PC-9 (cell line): ENCODE measurements at regions not wholly inside any gene's neighbourhood (a gene's known extent, or its start where the extent isn't known, plus 50 kb on each side); places are given as distances from the start of the nearest gene placed in this dataset.

Experiments used
- EZH2 ChIP-seq: fragments of 200-600 bp; sonication (generic); IDR thresholded peaks from 2 replicates; pipeline ENCODE4 v1.8.0; 2017; ENCODE audit warnings: antibody characterized with exemption, low read depth
- TF ChIP-seq, protein P1 (sequence below): fragments of 200-600 bp; sonication (generic); conservative IDR thresholded peaks from 2 replicates; pipeline ENCODE4 v1.6.1; 2017; ENCODE audit warnings: mixed run types, antibody characterized with exemption, mild to moderate bottlenecking, moderate library complexity

GRCh38 chr5:173812811-173813550 lies 75.2 kb upstream of the CPEB4 start:
- TF ChIP-seq EZH2: no peak
- TF ChIP-seq, protein P1, sequence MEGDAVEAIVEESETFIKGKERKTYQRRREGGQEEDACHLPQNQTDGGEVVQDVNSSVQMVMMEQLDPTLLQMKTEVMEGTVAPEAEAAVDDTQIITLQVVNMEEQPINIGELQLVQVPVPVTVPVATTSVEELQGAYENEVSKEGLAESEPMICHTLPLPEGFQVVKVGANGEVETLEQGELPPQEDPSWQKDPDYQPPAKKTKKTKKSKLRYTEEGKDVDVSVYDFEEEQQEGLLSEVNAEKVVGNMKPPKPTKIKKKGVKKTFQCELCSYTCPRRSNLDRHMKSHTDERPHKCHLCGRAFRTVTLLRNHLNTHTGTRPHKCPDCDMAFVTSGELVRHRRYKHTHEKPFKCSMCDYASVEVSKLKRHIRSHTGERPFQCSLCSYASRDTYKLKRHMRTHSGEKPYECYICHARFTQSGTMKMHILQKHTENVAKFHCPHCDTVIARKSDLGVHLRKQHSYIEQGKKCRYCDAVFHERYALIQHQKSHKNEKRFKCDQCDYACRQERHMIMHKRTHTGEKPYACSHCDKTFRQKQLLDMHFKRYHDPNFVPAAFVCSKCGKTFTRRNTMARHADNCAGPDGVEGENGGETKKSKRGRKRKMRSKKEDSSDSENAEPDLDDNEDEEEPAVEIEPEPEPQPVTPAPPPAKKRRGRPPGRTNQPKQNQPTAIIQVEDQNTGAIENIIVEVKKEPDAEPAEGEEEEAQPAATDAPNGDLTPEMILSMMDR: no peak
